Smooth muscle cell (in vitro differentiated cells): ENCODE measurements at regions not wholly inside any gene's neighbourhood (a gene's known extent, or its start where the extent isn't known, plus 50 kb on each side); places are given as distances from the start of the nearest gene placed in this dataset.

Experiments used
- DNase-seq: peaks from one replicate; lab custom pipeline; 2025; ENCODE audit not compliant: unreplicated experiment; lab: John Stamatoyannopoulos, UW
- H2AFZ ChIP-seq: fragments of 200-600 bp; sonication (generic); 2 replicates; pipeline ENCODE4 v1.6.0; 2016; ENCODE audit warnings: antibody characterized with exemption, low read depth, mild to moderate bottlenecking
- H3F3A ChIP-seq: fragments of 200-600 bp; sonication (generic); 2 replicates; pipeline ENCODE4 v1.6.0; 2017; ENCODE audit warnings: antibody characterized with exemption, low read depth
- H3K27ac ChIP-seq: fragments of 200-600 bp; sonication (generic); 2 replicates; pipeline ENCODE4 v1.5.1; 2016; ENCODE audit warnings: low read depth, mild to moderate bottlenecking
- H3K27me3 ChIP-seq: fragments of 200-600 bp; sonication (generic); 2 replicates; pipeline ENCODE4 v1.6.1; 2016; ENCODE audit warnings: low read depth, mild to moderate bottlenecking
- H3K36me3 ChIP-seq: fragments of 200-600 bp; sonication (generic); 2 replicates; pipeline ENCODE4 v1.5.1; 2016; ENCODE audit warnings: low read depth
- H3K4me1 ChIP-seq: fragments of 200-600 bp; sonication (generic); 2 replicates; pipeline ENCODE4 v1.5.1; 2016; ENCODE audit warnings: low read depth
- H3K4me2 ChIP-seq: fragments of 200-600 bp; sonication (generic); 2 replicates; pipeline ENCODE4 v1.6.0; 2016; ENCODE audit warnings: mild to moderate bottlenecking
- H3K4me3 ChIP-seq: fragments of 200-600 bp; sonication (generic); 2 replicates; pipeline ENCODE4 v1.5.1; 2016; ENCODE audit warnings: mild to moderate bottlenecking
- H3K79me2 ChIP-seq: fragments of 200-600 bp; sonication (generic); 2 replicates; pipeline ENCODE4 v1.6.0; 2016; ENCODE audit warnings: low read depth, mild to moderate bottlenecking
- H3K9ac ChIP-seq: fragments of 200-600 bp; sonication (generic); 2 replicates; pipeline ENCODE4 v1.6.0; 2016; ENCODE audit warnings: low read depth
- H3K9me3 ChIP-seq: fragments of 200-600 bp; sonication (generic); replicated peaks from 2 replicates; pipeline ENCODE4 v1.5.1; 2016; ENCODE audit warnings: low read depth
- H4K20me1 ChIP-seq: fragments of 200-600 bp; sonication (generic); 2 replicates; pipeline ENCODE4 v1.6.0; 2016; ENCODE audit warnings: low read depth
- WGBS: methylation state at CpG from one replicate; pipeline ENCODE4 v1.1.7; 2016; ENCODE audit warnings: low lambda C conversion rate; 5-methylcytosine and 5-hydroxymethylcytosine counted together
- TF ChIP-seq, protein P1 (sequence below): fragments of 200-600 bp; sonication (generic); IDR thresholded peaks from 2 replicates; pipeline ENCODE4 v1.5.1; 2017; ENCODE audit warnings: borderline replicate concordance, mild to moderate bottlenecking, antibody characterized with exemption; ENCODE audit not compliant: insufficient read depth, poor library complexity, severe bottlenecking

GRCh38 chr2:236678307-236678975 is 108.8 kb downstream of the ACKR3 start:
- 95% methylated on average over 15 of the region's 15 CpGs for WGBS
- H4K20me1 ChIP-seq, result no peaks in the 10 kb centered on the region
- H3F3A ChIP-seq, result peaks cover 7% of the 10 kb centered on the region
- H3K36me3 ChIP-seq, result no peaks in the 10 kb centered on the region
- no peaks in the 10 kb centered on the region for H3K9me3 ChIP-seq
- H3K27me3 ChIP-seq, result no peaks in the 10 kb centered on the region
- H3K4me2 ChIP-seq, result no peak overlapping the region
- peaks cover 4% of the 10 kb centered on the region for H3K4me1 ChIP-seq
- TF ChIP-seq, protein P1, sequence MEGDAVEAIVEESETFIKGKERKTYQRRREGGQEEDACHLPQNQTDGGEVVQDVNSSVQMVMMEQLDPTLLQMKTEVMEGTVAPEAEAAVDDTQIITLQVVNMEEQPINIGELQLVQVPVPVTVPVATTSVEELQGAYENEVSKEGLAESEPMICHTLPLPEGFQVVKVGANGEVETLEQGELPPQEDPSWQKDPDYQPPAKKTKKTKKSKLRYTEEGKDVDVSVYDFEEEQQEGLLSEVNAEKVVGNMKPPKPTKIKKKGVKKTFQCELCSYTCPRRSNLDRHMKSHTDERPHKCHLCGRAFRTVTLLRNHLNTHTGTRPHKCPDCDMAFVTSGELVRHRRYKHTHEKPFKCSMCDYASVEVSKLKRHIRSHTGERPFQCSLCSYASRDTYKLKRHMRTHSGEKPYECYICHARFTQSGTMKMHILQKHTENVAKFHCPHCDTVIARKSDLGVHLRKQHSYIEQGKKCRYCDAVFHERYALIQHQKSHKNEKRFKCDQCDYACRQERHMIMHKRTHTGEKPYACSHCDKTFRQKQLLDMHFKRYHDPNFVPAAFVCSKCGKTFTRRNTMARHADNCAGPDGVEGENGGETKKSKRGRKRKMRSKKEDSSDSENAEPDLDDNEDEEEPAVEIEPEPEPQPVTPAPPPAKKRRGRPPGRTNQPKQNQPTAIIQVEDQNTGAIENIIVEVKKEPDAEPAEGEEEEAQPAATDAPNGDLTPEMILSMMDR, result no peak
- no peak for DNase-seq
- H2AFZ ChIP-seq, result no peak overlapping the region
- no peaks in the 10 kb centered on the region for H3K79me2 ChIP-seq
- H3K9ac ChIP-seq, result no peak overlapping the region
- H3K27ac ChIP-seq, result no peak overlapping the region
- H3K4me3 ChIP-seq, result no peak overlapping the region

- H2AFZ ChIP-seq, result no peak overlapping the region
- no peaks in the 10 kb centered on the region for H3K27me3 ChIP-seq
- H3K4me1 ChIP-seq, result peaks cover 9% of the 10 kb centered on the region
- no peaks in the 10 kb centered on the region for H3K36me3 ChIP-seq
- H3K79me2 ChIP-seq, result no peaks in the 10 kb centered on the region
- DNase-seq, result no peak
- H3K9me3 ChIP-seq, result no peaks in the 10 kb centered on the region
- H3K4me3 ChIP-seq, result no peak overlapping the region
- TF ChIP-seq, protein P1, result no peak
- H3K27ac ChIP-seq, result peak overlapping the region; percentile 81
- peak overlapping the region; percentile 72 for H3K4me2 ChIP-seq
- WGBS, result 24% methylated on average over 10 of the region's 10 CpGs
- H3F3A ChIP-seq, result peaks cover 7% of the 10 kb centered on the region
- no peaks in the 10 kb centered on the region for H4K20me1 ChIP-seq
- H3K9ac ChIP-seq, result peak overlapping the region; percentile 67
Observed at GRCh38 chr2:236679884-236680860, 110.5 kb downstream of the ACKR3 start.

GRCh38 chr2:236682651-236683422 is 113.2 kb downstream of the ACKR3 start:
- TF ChIP-seq, protein P1, result no peak

More at GRCh38 chr2:236682651-236683422, 113.2 kb downstream of the ACKR3 start:
- Histone ChIP-seq H4K20me1 (no peaks in the 10 kb centered on the region), H3K9ac (no peak overlapping the region), H3K27me3 (no peaks in the 10 kb centered on the region), H3K36me3 (no peaks in the 10 kb centered on the region), H3F3A (no peaks in the 10 kb centered on the region), H3K4me2 (no peak overlapping the region), H3K27ac (no peak overlapping the region), H3K4me3 (no peak overlapping the region), H3K4me1 (peaks cover 9% of the 10 kb centered on the region), H3K79me2 (no peaks in the 10 kb centered on the region), H3K9me3 (no peaks in the 10 kb centered on the region), H2AFZ (no peak overlapping the region)
- DNase-seq, result no peak
- 86% methylated on average over 12 of the region's 12 CpGs for WGBS
